ENCODE measurements at regions not wholly inside any gene's neighbourhood (a gene's known extent, or its start where the extent isn't known, plus 50 kb on each side); places are given as distances from the start of the nearest gene placed in this dataset.

DNA sequence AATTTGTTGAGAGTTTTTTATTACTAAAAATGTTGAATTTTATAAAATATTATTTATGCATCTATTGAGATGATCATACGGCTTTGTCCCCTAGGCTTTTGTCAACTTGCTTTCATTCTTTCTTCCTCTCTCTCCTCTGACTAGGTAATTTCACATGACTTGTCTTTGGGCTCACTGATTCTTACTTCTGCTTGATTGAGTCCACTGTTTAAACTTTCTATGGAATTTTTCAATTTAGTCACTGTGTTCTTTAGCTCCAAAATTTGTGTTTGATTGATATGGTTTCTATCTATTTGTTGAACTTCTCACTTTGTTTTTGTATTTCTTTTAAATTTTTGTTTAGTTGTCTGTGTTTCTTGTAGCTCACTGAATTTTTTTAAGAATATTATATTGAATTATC, 65.9 kb upstream of the PTPRZ1 start:
- TF ChIP-seq, protein P1, sequence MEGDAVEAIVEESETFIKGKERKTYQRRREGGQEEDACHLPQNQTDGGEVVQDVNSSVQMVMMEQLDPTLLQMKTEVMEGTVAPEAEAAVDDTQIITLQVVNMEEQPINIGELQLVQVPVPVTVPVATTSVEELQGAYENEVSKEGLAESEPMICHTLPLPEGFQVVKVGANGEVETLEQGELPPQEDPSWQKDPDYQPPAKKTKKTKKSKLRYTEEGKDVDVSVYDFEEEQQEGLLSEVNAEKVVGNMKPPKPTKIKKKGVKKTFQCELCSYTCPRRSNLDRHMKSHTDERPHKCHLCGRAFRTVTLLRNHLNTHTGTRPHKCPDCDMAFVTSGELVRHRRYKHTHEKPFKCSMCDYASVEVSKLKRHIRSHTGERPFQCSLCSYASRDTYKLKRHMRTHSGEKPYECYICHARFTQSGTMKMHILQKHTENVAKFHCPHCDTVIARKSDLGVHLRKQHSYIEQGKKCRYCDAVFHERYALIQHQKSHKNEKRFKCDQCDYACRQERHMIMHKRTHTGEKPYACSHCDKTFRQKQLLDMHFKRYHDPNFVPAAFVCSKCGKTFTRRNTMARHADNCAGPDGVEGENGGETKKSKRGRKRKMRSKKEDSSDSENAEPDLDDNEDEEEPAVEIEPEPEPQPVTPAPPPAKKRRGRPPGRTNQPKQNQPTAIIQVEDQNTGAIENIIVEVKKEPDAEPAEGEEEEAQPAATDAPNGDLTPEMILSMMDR (IDR thresholded peaks at IDR 0.05), result no peak
- TF ChIP-seq POLR2A (IDR thresholded peaks at IDR 0.05) (no peak), POLR2AphosphoS5 (IDR thresholded peaks at IDR 0.05) (no peak), EP300 (IDR thresholded peaks at IDR 0.05) (no peak)

All from stomach (tissue), 4 donors.